ENCODE measurements at regions not wholly inside any gene's neighbourhood (a gene's known extent, or its start where the extent isn't known, plus 50 kb on each side); places are given as distances from the start of the nearest gene placed in this dataset.

DNA sequence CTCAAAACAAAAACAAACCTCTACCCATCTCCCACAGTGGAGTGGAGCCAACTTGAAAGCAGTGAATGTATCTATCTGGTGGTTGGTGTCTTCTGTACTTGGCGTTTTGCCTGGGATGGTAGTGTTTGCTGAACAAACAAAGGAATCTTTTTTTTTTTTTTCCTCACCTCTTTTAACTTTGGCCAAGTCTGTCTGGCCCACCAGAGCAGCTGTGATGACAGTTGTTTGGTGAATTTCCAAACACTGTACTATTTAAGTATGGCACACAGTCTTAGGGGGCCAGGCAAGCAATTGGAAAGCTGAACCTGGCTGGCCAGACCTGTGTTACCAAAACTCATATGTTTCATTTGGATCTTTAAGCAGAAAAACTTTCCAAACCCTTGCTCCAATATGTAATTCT lies 101.8 kb upstream of the CDH13 start:
- Histone ChIP-seq H3K27ac (ENCODE audit: extremely low read depth, low read depth, low read length) (no peak overlapping the region), H3K27me3 (ENCODE audit: control insufficient read depth in 2 of 2, insufficient read depth in 2 of 2, low read length in 2 of 2) (no peaks in the 10 kb centered on the region), H2AFZ (ENCODE audit: low read depth, low read length) (no peak overlapping the region), H4K20me1 (replicated peaks; ENCODE audit: control insufficient read depth, insufficient read depth, low read length) (no peaks in the 10 kb centered on the region), H3K9ac (ENCODE audit: insufficient read depth in 1 of 2, low read depth in 2 of 2, low read length in 2 of 2) (no peak overlapping the region), H3K79me2 (ENCODE audit: control insufficient read depth, insufficient read depth, low read length) (no peaks in the 10 kb centered on the region), H3K4me2 (ENCODE audit: insufficient read depth, low read length) (no peak overlapping the region), H3K36me3 (ENCODE audit: control insufficient read depth, insufficient read depth, low read length) (no peaks in the 10 kb centered on the region), H3K9me3 (replicated peaks; ENCODE audit: control insufficient read depth, insufficient read depth, low read depth, low read length) (no peaks in the 10 kb centered on the region), H3K4me3 (no peak overlapping the region), H3K9me1 (ENCODE audit: control insufficient read depth, insufficient read depth, low read length) (no peaks in the 10 kb centered on the region), H3K4me1 (replicated peaks in 1 of 2; ENCODE audit: control insufficient read depth in 2 of 2, insufficient read depth in 2 of 2, low read length in 2 of 2) (no peaks in the 10 kb centered on the region)
- no TSS peak for BruUV-seq (replicated peaks)
- WGBS (ENCODE audit: insufficient coverage, low coverage, missing lambda C conversion rate), result 0% methylated on average over 1 of the region's 1 CpG
- intact Hi-C loops (cut with micrococcal nuclease), result no loop called here
- ATAC-seq, result no peak
- POLR2A ChIA-PET, result no interaction called here
- CTCF ChIA-PET (ENCODE audit: low intra/inter-chr PET ratio), result interaction anchor here (0.6 kb wide), 1 partner anchor 139 kb away, joined by 6 read pairs; no protein-coding TSS in a partner anchor
- TF ChIP-seq, protein P1, sequence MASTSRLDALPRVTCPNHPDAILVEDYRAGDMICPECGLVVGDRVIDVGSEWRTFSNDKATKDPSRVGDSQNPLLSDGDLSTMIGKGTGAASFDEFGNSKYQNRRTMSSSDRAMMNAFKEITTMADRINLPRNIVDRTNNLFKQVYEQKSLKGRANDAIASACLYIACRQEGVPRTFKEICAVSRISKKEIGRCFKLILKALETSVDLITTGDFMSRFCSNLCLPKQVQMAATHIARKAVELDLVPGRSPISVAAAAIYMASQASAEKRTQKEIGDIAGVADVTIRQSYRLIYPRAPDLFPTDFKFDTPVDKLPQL (IDR thresholded peaks at IDR 0.05; ENCODE audit: extremely low read depth, insufficient read length), result no peak
- no peak for TF ChIP-seq ASH1L (IDR thresholded peaks at IDR 0.05; ENCODE audit: borderline replicate concordance, low read depth, partially characterized antibody)
- no peak for TF ChIP-seq MTA3 (IDR thresholded peaks at IDR 0.05; ENCODE audit: borderline replicate concordance)
- TF ChIP-seq PHB2 (IDR thresholded peaks at IDR 0.05; ENCODE audit: low read depth), result no peak
- TF ChIP-seq, protein P2, sequence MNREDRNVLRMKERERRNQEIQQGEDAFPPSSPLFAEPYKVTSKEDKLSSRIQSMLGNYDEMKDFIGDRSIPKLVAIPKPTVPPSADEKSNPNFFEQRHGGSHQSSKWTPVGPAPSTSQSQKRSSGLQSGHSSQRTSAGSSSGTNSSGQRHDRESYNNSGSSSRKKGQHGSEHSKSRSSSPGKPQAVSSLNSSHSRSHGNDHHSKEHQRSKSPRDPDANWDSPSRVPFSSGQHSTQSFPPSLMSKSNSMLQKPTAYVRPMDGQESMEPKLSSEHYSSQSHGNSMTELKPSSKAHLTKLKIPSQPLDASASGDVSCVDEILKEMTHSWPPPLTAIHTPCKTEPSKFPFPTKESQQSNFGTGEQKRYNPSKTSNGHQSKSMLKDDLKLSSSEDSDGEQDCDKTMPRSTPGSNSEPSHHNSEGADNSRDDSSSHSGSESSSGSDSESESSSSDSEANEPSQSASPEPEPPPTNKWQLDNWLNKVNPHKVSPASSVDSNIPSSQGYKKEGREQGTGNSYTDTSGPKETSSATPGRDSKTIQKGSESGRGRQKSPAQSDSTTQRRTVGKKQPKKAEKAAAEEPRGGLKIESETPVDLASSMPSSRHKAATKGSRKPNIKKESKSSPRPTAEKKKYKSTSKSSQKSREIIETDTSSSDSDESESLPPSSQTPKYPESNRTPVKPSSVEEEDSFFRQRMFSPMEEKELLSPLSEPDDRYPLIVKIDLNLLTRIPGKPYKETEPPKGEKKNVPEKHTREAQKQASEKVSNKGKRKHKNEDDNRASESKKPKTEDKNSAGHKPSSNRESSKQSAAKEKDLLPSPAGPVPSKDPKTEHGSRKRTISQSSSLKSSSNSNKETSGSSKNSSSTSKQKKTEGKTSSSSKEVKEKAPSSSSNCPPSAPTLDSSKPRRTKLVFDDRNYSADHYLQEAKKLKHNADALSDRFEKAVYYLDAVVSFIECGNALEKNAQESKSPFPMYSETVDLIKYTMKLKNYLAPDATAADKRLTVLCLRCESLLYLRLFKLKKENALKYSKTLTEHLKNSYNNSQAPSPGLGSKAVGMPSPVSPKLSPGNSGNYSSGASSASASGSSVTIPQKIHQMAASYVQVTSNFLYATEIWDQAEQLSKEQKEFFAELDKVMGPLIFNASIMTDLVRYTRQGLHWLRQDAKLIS (CRISPR knock-in tag; IDR thresholded peaks at IDR 0.05), result no peak
- no peak for TF ChIP-seq STAT5B (CRISPR knock-in tag; IDR thresholded peaks at IDR 0.05)
- no peak for TF ChIP-seq ZNF695 (CRISPR knock-in tag; IDR thresholded peaks at IDR 0.05)
- no peak for TF ChIP-seq THRB (CRISPR knock-in tag; conservative IDR thresholded peaks at IDR 0.05)
- FAIRE-seq, result no peak
- no peak for DNase-seq (ENCODE audit: extremely low read depth in 1 of 4, low spot score in 3 of 4)
- in situ Hi-C loops (cut with MboI), result no loop called here

Data from K562 (cell line).